Esophagus muscularis mucosa (tissue), 4 donors: ENCODE measurements at regions not wholly inside any gene's neighbourhood (a gene's known extent, or its start where the extent isn't known, plus 50 kb on each side); places are given as distances from the start of the nearest gene placed in this dataset.

ENCODE experiments used
- EP300 ChIP-seq: sonication (generic); formaldehyde crosslinking; IDR thresholded peaks from one replicate; pipeline ENCODE4 v1.6.1; 2017; ENCODE audit warnings: antibody characterized with exemption
- POLR2A ChIP-seq: fragments of 450-650 bp; IDR thresholded peaks from one replicate; pipeline ENCODE4 v1.6.1; 2017; ENCODE audit warnings: antibody characterized with exemption, moderate library complexity, mild to moderate bottlenecking, low read depth
- POLR2AphosphoS5 ChIP-seq, 2 donors: sonication (generic); formaldehyde crosslinking; IDR thresholded peaks; one replicate each; pipeline ENCODE4 v1.6.1; 2017; ENCODE audit warnings: antibody characterized with exemption in 2 of 2
- TF ChIP-seq, protein P1 (sequence below), 3 experiments: fragments of 200-600 bp in 2 of 3; fragments of 450-650 bp in 1 of 3; sonication (generic) in 2 of 3; IDR thresholded peaks; one replicate each; pipeline ENCODE4 v1.5.1; 2017 to 2019; ENCODE audit warnings: antibody characterized with exemption in 3 of 3, mild to moderate bottlenecking in 2 of 3, moderate library complexity in 1 of 3

DNA sequence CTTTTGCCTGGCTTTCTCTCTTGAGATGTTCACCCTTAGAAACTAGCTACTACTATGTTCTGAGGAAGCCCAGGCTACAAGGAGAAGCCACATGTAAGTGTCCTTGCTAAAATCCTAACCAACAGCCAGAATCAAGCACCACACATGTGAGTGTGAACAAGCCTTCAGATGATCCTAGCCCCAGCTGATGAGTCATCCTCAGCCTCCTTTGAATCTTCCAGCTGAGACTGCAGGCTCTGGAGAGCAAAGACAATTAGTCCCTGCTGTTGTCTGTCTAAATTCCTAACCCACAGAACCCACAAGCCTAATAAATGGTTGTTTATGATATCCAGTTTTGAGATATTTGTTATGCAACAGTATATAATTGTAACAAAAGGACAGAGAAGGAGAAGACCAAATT, 92.8 kb upstream of the TAC1 start:
- TF ChIP-seq, protein P1, sequence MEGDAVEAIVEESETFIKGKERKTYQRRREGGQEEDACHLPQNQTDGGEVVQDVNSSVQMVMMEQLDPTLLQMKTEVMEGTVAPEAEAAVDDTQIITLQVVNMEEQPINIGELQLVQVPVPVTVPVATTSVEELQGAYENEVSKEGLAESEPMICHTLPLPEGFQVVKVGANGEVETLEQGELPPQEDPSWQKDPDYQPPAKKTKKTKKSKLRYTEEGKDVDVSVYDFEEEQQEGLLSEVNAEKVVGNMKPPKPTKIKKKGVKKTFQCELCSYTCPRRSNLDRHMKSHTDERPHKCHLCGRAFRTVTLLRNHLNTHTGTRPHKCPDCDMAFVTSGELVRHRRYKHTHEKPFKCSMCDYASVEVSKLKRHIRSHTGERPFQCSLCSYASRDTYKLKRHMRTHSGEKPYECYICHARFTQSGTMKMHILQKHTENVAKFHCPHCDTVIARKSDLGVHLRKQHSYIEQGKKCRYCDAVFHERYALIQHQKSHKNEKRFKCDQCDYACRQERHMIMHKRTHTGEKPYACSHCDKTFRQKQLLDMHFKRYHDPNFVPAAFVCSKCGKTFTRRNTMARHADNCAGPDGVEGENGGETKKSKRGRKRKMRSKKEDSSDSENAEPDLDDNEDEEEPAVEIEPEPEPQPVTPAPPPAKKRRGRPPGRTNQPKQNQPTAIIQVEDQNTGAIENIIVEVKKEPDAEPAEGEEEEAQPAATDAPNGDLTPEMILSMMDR (IDR thresholded peaks at IDR 0.05), result no peak
- TF ChIP-seq POLR2A (no peak), POLR2AphosphoS5 (IDR thresholded peaks at IDR 0.05) (no peak), EP300 (no peak)
